ENCODE measurements at regions not wholly inside any gene's neighbourhood (a gene's known extent, or its start where the extent isn't known, plus 50 kb on each side); places are given as distances from the start of the nearest gene placed in this dataset.
"Not testable (repeated sequence)": the region's sequence is repeated elsewhere in the genome, so short reads cannot be mapped to it uniquely, and the experiment has no call there.

GRCh38 chr5:4555725-4556285, 584.3 kb upstream of the ADAMTS16 start:
- DNase-seq (ENCODE audit: low read depth in 3 of 3), result no peak

GRCh38 chr5:4561403-4561802, 578.7 kb upstream of the ADAMTS16 start:
- DNase-seq (ENCODE audit: low read depth in 3 of 3), result no peak

GRCh38 chr5:4563400-4563799, 576.7 kb upstream of the ADAMTS16 start:
- no peak for DNase-seq (ENCODE audit: low read depth in 3 of 3)

- no peak for DNase-seq (ENCODE audit: low read depth in 3 of 3)
Observed at GRCh38 chr5:4570047-4570995, 569.8 kb upstream of the ADAMTS16 start.

GRCh38 chr5:4571248-4571948, 568.7 kb upstream of the ADAMTS16 start:
- DNase-seq (ENCODE audit: low read depth in 3 of 3), result no peak

GRCh38 chr5:4572311-4573100, 567.6 kb upstream of the ADAMTS16 start:
- no peak for DNase-seq (ENCODE audit: low read depth in 3 of 3)

GRCh38 chr5:4575608-4576007, 564.5 kb upstream of the ADAMTS16 start:
- DNase-seq (ENCODE audit: low read depth in 3 of 3), result no peak

GRCh38 chr5:4576161-4576748, 563.9 kb upstream of the ADAMTS16 start:
- DNase-seq (ENCODE audit: low read depth in 3 of 3), result no peak

GRCh38 chr5:4576908-4577307, 563.2 kb upstream of the ADAMTS16 start:
- no peak for DNase-seq (ENCODE audit: low read depth in 3 of 3)

- DNase-seq (ENCODE audit: low read depth in 3 of 3), result no peak
Observed at GRCh38 chr5:4579679-4580078, 560.5 kb upstream of the ADAMTS16 start.

GRCh38 chr5:4580772-4581171, 559.4 kb upstream of the ADAMTS16 start:
- DNase-seq (ENCODE audit: low read depth in 3 of 3), result no peak

- no peak for DNase-seq (ENCODE audit: low read depth in 3 of 3)
Observed at GRCh38 chr5:4581289-4581688, 558.8 kb upstream of the ADAMTS16 start.

GRCh38 chr5:4584982-4585381, 555.1 kb upstream of the ADAMTS16 start:
- DNase-seq (ENCODE audit: low read depth in 3 of 3), result no peak

GRCh38 chr5:4613440-4613839, 526.7 kb upstream of the ADAMTS16 start:
- no peak for DNase-seq (ENCODE audit: low read depth in 3 of 3)

GRCh38 chr5:4614088-4614487, 526.0 kb upstream of the ADAMTS16 start:
- DNase-seq (ENCODE audit: low read depth in 3 of 3), result no peak

GRCh38 chr5:4615369-4615768, 524.8 kb upstream of the ADAMTS16 start:
- not testable (repeated sequence) for DNase-seq (ENCODE audit: low read depth in 3 of 3)

- no peak for DNase-seq (ENCODE audit: low read depth in 3 of 3)
Observed at GRCh38 chr5:4625206-4625896, 514.8 kb upstream of the ADAMTS16 start.

GRCh38 chr5:4627131-4627530, 513.0 kb upstream of the ADAMTS16 start:
- no peak for DNase-seq (ENCODE audit: low read depth in 3 of 3)

- no peak for DNase-seq (ENCODE audit: low read depth in 3 of 3)
Observed at GRCh38 chr5:4627929-4628328, 512.2 kb upstream of the ADAMTS16 start.

- no peak for DNase-seq (ENCODE audit: low read depth in 3 of 3)
Observed at GRCh38 chr5:4628645-4629385, 511.3 kb upstream of the ADAMTS16 start.
